GM04503 (cell line): ENCODE measurements at regions not wholly inside any gene's neighbourhood (a gene's known extent, or its start where the extent isn't known, plus 50 kb on each side); places are given as distances from the start of the nearest gene placed in this dataset.

Source experiments
- DNase-seq: peaks from one replicate; pipeline ENCODE4 v3.0.0-alpha.2; 2012; ENCODE audit warnings: low read depth

GRCh38 chr12:94062796-94063635, 85.4 kb upstream of the PLXNC1 start:
- no peak for DNase-seq

GRCh38 chr12:94070520-94070919, 77.9 kb upstream of the PLXNC1 start:
- DNase-seq: no peak

- DNase-seq: no peak
Measured at GRCh38 chr12:94071258-94071657, 77.1 kb upstream of the PLXNC1 start.

- no peak for DNase-seq
Measured at GRCh38 chr12:94073441-94074051, 74.8 kb upstream of the PLXNC1 start.

GRCh38 chr12:94074216-94074979, 74.0 kb upstream of the PLXNC1 start:
- no peak for DNase-seq

GRCh38 chr12:94074980-94075629, 73.3 kb upstream of the PLXNC1 start:
- DNase-seq: peak; percentile 81

GRCh38 chr12:94077209-94077608, 71.2 kb upstream of the PLXNC1 start:
- DNase-seq: no peak

- DNase-seq: no peak
Measured at GRCh38 chr12:94078138-94078723, 70.1 kb upstream of the PLXNC1 start.

GRCh38 chr12:94078736-94079509, 69.5 kb upstream of the PLXNC1 start:
- DNase-seq: no peak

- no peak for DNase-seq
Measured at GRCh38 chr12:94079566-94080340, 68.6 kb upstream of the PLXNC1 start.

GRCh38 chr12:94080341-94081009, 67.9 kb upstream of the PLXNC1 start:
- DNase-seq: no peak

GRCh38 chr12:94082690-94083089, 65.7 kb upstream of the PLXNC1 start:
- DNase-seq: no peak

GRCh38 chr12:94089891-94090290, 58.5 kb upstream of the PLXNC1 start:
- peak; percentile 53 for DNase-seq

GRCh38 chr12:94091624-94092023, 56.8 kb upstream of the PLXNC1 start:
- DNase-seq: no peak

GRCh38 chr12:94092516-94093241, 55.7 kb upstream of the PLXNC1 start:
- DNase-seq: no peak

- DNase-seq: no peak
Measured at GRCh38 chr12:94094700-94095099, 53.7 kb upstream of the PLXNC1 start.

GRCh38 chr12:94095618-94096017, 52.8 kb upstream of the PLXNC1 start:
- no peak for DNase-seq

GRCh38 chr12:94098466-94098865, 49.9 kb upstream of the PLXNC1 start:
- DNase-seq: peak; percentile 53
